Activated naive CD8-positive, alpha-beta T cell treated with anti-CD3 and anti-CD28 coated beads, Interleukin-2, amount 10 ng/mL, durations not matched to agents 7 days and 5 days (primary cell): ENCODE measurements at regions not wholly inside any gene's neighbourhood (a gene's known extent, or its start where the extent isn't known, plus 50 kb on each side); places are given as distances from the start of the nearest gene placed in this dataset.
"Not testable (repeated sequence)": the region's sequence is repeated elsewhere in the genome, so short reads cannot be mapped to it uniquely, and the experiment has no call there.

ENCODE experiments used
- ATAC-seq: fragments of 150-1000 bp; cut with Tn5 transposase; one replicate; pipeline ENCODE4 v1.10.0; 2021; ENCODE audit warnings: low read depth, moderate library complexity
- POLR2A ChIA-PET: fragments of 350-600 bp; sonication (Branson Sonifier 250); formaldehyde crosslinking; loops from one replicate; lab custom pipeline; 2021; ENCODE audit warnings: antibody characterized with exemption; lab: Charles Lee
- DNase-seq: peaks from one replicate; pipeline ENCODE4 v3.0.0; 2021
- H3K27ac Mint-ChIP-seq: one replicate; pipeline ENCODE4 v1.8.0; 2022; ENCODE audit warnings: mild to moderate bottlenecking, mixed read lengths
- H3K27me3 Mint-ChIP-seq: one replicate; pipeline ENCODE4 v1.8.0; 2022; ENCODE audit warnings: mild to moderate bottlenecking, moderate library complexity, mixed read lengths
- H3K36me3 Mint-ChIP-seq: one replicate; pipeline ENCODE4 v1.8.0; 2021; ENCODE audit warnings: mild to moderate bottlenecking, mixed read lengths
- H3K4me1 Mint-ChIP-seq: one replicate; pipeline ENCODE4 v1.8.0; 2021; ENCODE audit warnings: mixed read lengths
- H3K4me3 Mint-ChIP-seq: one replicate; pipeline ENCODE4 v1.8.0; 2022; ENCODE audit warnings: mild to moderate bottlenecking, moderate library complexity, mixed read lengths
- H3K9me3 Mint-ChIP-seq: one replicate; pipeline ENCODE4 v1.8.0; 2021; ENCODE audit warnings: mixed read lengths

- POLR2A ChIA-PET: not testable (repeated sequence)
These were observed 183.8 kb upstream of the ETV3 start for GRCh38 chr1:157321972-157322371.

GRCh38 chr1:157319567-157319966, 181.4 kb upstream of the ETV3 start:
- H3K4me3 Mint-ChIP-seq: no peak overlapping the region
- H3K27me3 Mint-ChIP-seq: peaks cover 10% of the 10 kb centered on the region
- no peak overlapping the region for H3K27ac Mint-ChIP-seq
- POLR2A ChIA-PET: no interaction called here
- ATAC-seq (no peak), DNase-seq (no peak)
- peaks cover 11% of the 10 kb centered on the region for H3K9me3 Mint-ChIP-seq
- H3K36me3 Mint-ChIP-seq: no peaks in the 10 kb centered on the region
- no peaks in the 10 kb centered on the region for H3K4me1 Mint-ChIP-seq

More at GRCh38 chr1:157321972-157322371, 183.8 kb upstream of the ETV3 start:
- not testable (repeated sequence) for H3K4me3 Mint-ChIP-seq, H3K4me1 Mint-ChIP-seq, DNase-seq, ATAC-seq, H3K9me3 Mint-ChIP-seq, H3K27ac Mint-ChIP-seq, H3K36me3 Mint-ChIP-seq
- peaks cover 20% of the 10 kb centered on the region for H3K27me3 Mint-ChIP-seq

- H3K36me3 Mint-ChIP-seq, H3K27me3 Mint-ChIP-seq, H3K27ac Mint-ChIP-seq, H3K4me3 Mint-ChIP-seq, ATAC-seq, H3K4me1 Mint-ChIP-seq, DNase-seq, POLR2A ChIA-PET: not testable (repeated sequence)
- H3K9me3 Mint-ChIP-seq: peaks cover 11% of the 10 kb centered on the region
These were observed 179.0 kb upstream of the ETV3 start for GRCh38 chr1:157317229-157317628.

GRCh38 chr1:157315544-157315943, 177.3 kb upstream of the ETV3 start:
- peaks cover 8% of the 10 kb centered on the region for H3K9me3 Mint-ChIP-seq
- DNase-seq (no peak), ATAC-seq (no peak)
- peaks cover 14% of the 10 kb centered on the region for H3K27me3 Mint-ChIP-seq
- POLR2A ChIA-PET: no interaction called here
- no peaks in the 10 kb centered on the region for H3K36me3 Mint-ChIP-seq
- no peak overlapping the region for H3K4me3 Mint-ChIP-seq
- H3K4me1 Mint-ChIP-seq: no peaks in the 10 kb centered on the region
- no peak overlapping the region for H3K27ac Mint-ChIP-seq

- Mint-ChIP-seq H3K27me3 (peaks cover 21% of the 10 kb centered on the region), H3K4me1 (no peaks in the 10 kb centered on the region), H3K27ac (no peak overlapping the region), H3K9me3 (peaks cover 6% of the 10 kb centered on the region), H3K4me3 (no peak overlapping the region), H3K36me3 (no peaks in the 10 kb centered on the region)
- no peak for DNase-seq
- no peak for ATAC-seq
- POLR2A ChIA-PET: no interaction called here
These were observed 176.2 kb upstream of the ETV3 start for GRCh38 chr1:157314408-157314807.

GRCh38 chr1:157313240-157313807, 175.1 kb upstream of the ETV3 start:
- POLR2A ChIA-PET: no interaction called here
- Mint-ChIP-seq H3K27ac (no peak overlapping the region), H3K4me3 (no peak overlapping the region), H3K9me3 (peaks cover 6% of the 10 kb centered on the region), H3K36me3 (no peaks in the 10 kb centered on the region), H3K27me3 (peaks cover 21% of the 10 kb centered on the region), H3K4me1 (no peaks in the 10 kb centered on the region)
- DNase-seq (no peak), ATAC-seq (no peak)

- POLR2A ChIA-PET: no interaction called here
- H3K9me3 Mint-ChIP-seq: peaks cover 5% of the 10 kb centered on the region
- peaks cover 15% of the 10 kb centered on the region for H3K27me3 Mint-ChIP-seq
- ATAC-seq (no peak), DNase-seq (no peak)
- no peak overlapping the region for H3K4me3 Mint-ChIP-seq
- H3K27ac Mint-ChIP-seq: no peak overlapping the region
- H3K36me3 Mint-ChIP-seq: no peaks in the 10 kb centered on the region
- no peaks in the 10 kb centered on the region for H3K4me1 Mint-ChIP-seq
These were observed 174.1 kb upstream of the ETV3 start for GRCh38 chr1:157312082-157312812.

GRCh38 chr1:157311730-157312081, 173.5 kb upstream of the ETV3 start:
- H3K36me3 Mint-ChIP-seq: no peaks in the 10 kb centered on the region
- ATAC-seq: no peak
- H3K27ac Mint-ChIP-seq: no peak overlapping the region
- POLR2A ChIA-PET: no interaction called here
- no peaks in the 10 kb centered on the region for H3K4me1 Mint-ChIP-seq
- H3K9me3 Mint-ChIP-seq: peaks cover 3% of the 10 kb centered on the region
- no peak for DNase-seq
- H3K27me3 Mint-ChIP-seq: peaks cover 15% of the 10 kb centered on the region
- no peak overlapping the region for H3K4me3 Mint-ChIP-seq

GRCh38 chr1:157310805-157311729, 172.9 kb upstream of the ETV3 start:
- DNase-seq, ATAC-seq, POLR2A ChIA-PET, H3K9me3 Mint-ChIP-seq, H3K27ac Mint-ChIP-seq, H3K4me3 Mint-ChIP-seq, H3K36me3 Mint-ChIP-seq, H3K4me1 Mint-ChIP-seq: not testable (repeated sequence)
- H3K27me3 Mint-ChIP-seq: peaks cover 19% of the 10 kb centered on the region

- no peak overlapping the region for H3K4me3 Mint-ChIP-seq
- H3K27me3 Mint-ChIP-seq: peaks cover 19% of the 10 kb centered on the region
- no peaks in the 10 kb centered on the region for H3K4me1 Mint-ChIP-seq
- no peak overlapping the region for H3K27ac Mint-ChIP-seq
- no peaks in the 10 kb centered on the region for H3K36me3 Mint-ChIP-seq
- POLR2A ChIA-PET: no interaction called here
- ATAC-seq (no peak), DNase-seq (no peak)
- no peaks in the 10 kb centered on the region for H3K9me3 Mint-ChIP-seq
These were observed 172.2 kb upstream of the ETV3 start for GRCh38 chr1:157310401-157310800.

GRCh38 chr1:157307491-157307890, 169.3 kb upstream of the ETV3 start:
- no peak for DNase-seq
- no peak overlapping the region for H3K4me3 Mint-ChIP-seq
- peaks cover 21% of the 10 kb centered on the region for H3K27me3 Mint-ChIP-seq
- no peaks in the 10 kb centered on the region for H3K9me3 Mint-ChIP-seq
- H3K4me1 Mint-ChIP-seq: no peaks in the 10 kb centered on the region
- ATAC-seq: no peak
- H3K36me3 Mint-ChIP-seq: no peaks in the 10 kb centered on the region
- POLR2A ChIA-PET: no interaction called here
- no peak overlapping the region for H3K27ac Mint-ChIP-seq

GRCh38 chr1:157306896-157307295, 168.7 kb upstream of the ETV3 start:
- H3K4me1 Mint-ChIP-seq: no peaks in the 10 kb centered on the region
- no peak for DNase-seq

GRCh38 chr1:157304271-157304670, 166.1 kb upstream of the ETV3 start:
- no peak overlapping the region for H3K4me3 Mint-ChIP-seq
- POLR2A ChIA-PET: no interaction called here
- H3K27ac Mint-ChIP-seq: no peak overlapping the region
- no peak for ATAC-seq
- no peaks in the 10 kb centered on the region for H3K36me3 Mint-ChIP-seq
- H3K4me1 Mint-ChIP-seq: no peaks in the 10 kb centered on the region
- H3K27me3 Mint-ChIP-seq: peaks cover 9% of the 10 kb centered on the region
- DNase-seq: no peak
- H3K9me3 Mint-ChIP-seq: no peaks in the 10 kb centered on the region

More at GRCh38 chr1:157306896-157307295, 168.7 kb upstream of the ETV3 start:
- Mint-ChIP-seq H3K9me3 (no peaks in the 10 kb centered on the region), H3K27me3 (peaks cover 20% of the 10 kb centered on the region), H3K27ac (no peak overlapping the region), H3K36me3 (no peaks in the 10 kb centered on the region), H3K4me3 (no peak overlapping the region)
- ATAC-seq: no peak
- POLR2A ChIA-PET: no interaction called here
